ENCODE measurements at regions not wholly inside any gene's neighbourhood (a gene's known extent, or its start where the extent isn't known, plus 50 kb on each side); places are given as distances from the start of the nearest gene placed in this dataset.
"Not testable (repeated sequence)": the region's sequence is repeated elsewhere in the genome, so short reads cannot be mapped to it uniquely, and the experiment has no call there.

DNA sequence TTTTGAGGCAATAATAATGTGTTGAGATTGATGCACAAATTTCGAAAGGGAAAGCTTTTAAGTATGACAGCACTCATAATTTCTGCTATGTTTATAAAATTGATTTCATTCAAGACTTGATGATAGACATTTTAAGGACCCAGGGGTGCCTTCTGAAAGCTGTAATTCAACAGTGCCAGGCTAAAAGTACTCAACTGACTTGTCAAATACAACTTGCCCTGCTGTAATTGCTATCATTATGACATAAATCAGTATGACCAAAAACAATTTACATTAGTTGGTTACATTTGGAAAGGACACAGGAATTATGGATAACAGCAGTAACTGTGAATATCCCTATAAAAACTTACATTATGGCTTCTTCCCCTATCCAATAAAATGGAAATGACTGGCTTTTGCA, 178.9 kb downstream of the MMUT start:
- H3K4me3 ChIP-seq (ENCODE audit: control insufficient read depth in 2 of 3, extremely low read depth in 1 of 3, insufficient read depth in 2 of 3, low read depth in 1 of 3, low read length in 3 of 3), result no peak overlapping the region
- FAIRE-seq (no peak), DNase-seq (ENCODE audit: low read depth, low spot score) (no peak)
- H3K9me3 ChIP-seq (ENCODE audit: control insufficient read depth, low read depth, low read length), result no peaks in the 10 kb centered on the region
- H3K4me2 ChIP-seq (ENCODE audit: control insufficient read depth, extremely low read depth, insufficient read depth, low read depth, low read length), result no peak overlapping the region
- TF ChIP-seq, protein P1, sequence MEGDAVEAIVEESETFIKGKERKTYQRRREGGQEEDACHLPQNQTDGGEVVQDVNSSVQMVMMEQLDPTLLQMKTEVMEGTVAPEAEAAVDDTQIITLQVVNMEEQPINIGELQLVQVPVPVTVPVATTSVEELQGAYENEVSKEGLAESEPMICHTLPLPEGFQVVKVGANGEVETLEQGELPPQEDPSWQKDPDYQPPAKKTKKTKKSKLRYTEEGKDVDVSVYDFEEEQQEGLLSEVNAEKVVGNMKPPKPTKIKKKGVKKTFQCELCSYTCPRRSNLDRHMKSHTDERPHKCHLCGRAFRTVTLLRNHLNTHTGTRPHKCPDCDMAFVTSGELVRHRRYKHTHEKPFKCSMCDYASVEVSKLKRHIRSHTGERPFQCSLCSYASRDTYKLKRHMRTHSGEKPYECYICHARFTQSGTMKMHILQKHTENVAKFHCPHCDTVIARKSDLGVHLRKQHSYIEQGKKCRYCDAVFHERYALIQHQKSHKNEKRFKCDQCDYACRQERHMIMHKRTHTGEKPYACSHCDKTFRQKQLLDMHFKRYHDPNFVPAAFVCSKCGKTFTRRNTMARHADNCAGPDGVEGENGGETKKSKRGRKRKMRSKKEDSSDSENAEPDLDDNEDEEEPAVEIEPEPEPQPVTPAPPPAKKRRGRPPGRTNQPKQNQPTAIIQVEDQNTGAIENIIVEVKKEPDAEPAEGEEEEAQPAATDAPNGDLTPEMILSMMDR (optimal IDR thresholded peaks at IDR 0.05 in 1 of 3, IDR thresholded peaks at IDR 0.05 in 1 of 3, conservative IDR thresholded peaks at IDR 0.05 in 1 of 3; ENCODE audit: extremely low read depth in 1 of 3, insufficient read depth in 2 of 3, low read length in 3 of 3), result no peak
- no peaks in the 10 kb centered on the region for H3K36me3 ChIP-seq (ENCODE audit: control insufficient read depth in 2 of 2, extremely low read depth in 1 of 2, insufficient read depth in 2 of 2, low read length in 2 of 2)
- H3K79me2 ChIP-seq (ENCODE audit: control insufficient read depth, insufficient read depth, low read length), result no peaks in the 10 kb centered on the region
- no peaks in the 10 kb centered on the region for H3K9me1 ChIP-seq (ENCODE audit: control insufficient read depth, extremely low read depth, insufficient read depth, low read length)
- no peak overlapping the region for H3K9ac ChIP-seq (ENCODE audit: control insufficient read depth, extremely low read depth, insufficient read depth, low read length)
- H3K27ac ChIP-seq (ENCODE audit: control insufficient read depth, insufficient read depth, low read length), result no peak overlapping the region
- H3K27me3 ChIP-seq (ENCODE audit: control insufficient read depth, extremely low read depth, insufficient read depth, low read length), result no peaks in the 10 kb centered on the region
- no peak overlapping the region for H2AFZ ChIP-seq (ENCODE audit: control insufficient read depth, low read length)
- dilution Hi-C loops (cut with MboI; ENCODE audit: extremely low pct_ligation_motif_present, low sequenced_read_pairs), result no loop called here
- H4K20me1 ChIP-seq (ENCODE audit: control insufficient read depth, extremely low read depth, insufficient read depth, low read length), result no peaks in the 10 kb centered on the region
- no peaks in the 10 kb centered on the region for H3K4me1 ChIP-seq (ENCODE audit: control insufficient read depth, extremely low read depth, insufficient read depth, low read length)

DNA sequence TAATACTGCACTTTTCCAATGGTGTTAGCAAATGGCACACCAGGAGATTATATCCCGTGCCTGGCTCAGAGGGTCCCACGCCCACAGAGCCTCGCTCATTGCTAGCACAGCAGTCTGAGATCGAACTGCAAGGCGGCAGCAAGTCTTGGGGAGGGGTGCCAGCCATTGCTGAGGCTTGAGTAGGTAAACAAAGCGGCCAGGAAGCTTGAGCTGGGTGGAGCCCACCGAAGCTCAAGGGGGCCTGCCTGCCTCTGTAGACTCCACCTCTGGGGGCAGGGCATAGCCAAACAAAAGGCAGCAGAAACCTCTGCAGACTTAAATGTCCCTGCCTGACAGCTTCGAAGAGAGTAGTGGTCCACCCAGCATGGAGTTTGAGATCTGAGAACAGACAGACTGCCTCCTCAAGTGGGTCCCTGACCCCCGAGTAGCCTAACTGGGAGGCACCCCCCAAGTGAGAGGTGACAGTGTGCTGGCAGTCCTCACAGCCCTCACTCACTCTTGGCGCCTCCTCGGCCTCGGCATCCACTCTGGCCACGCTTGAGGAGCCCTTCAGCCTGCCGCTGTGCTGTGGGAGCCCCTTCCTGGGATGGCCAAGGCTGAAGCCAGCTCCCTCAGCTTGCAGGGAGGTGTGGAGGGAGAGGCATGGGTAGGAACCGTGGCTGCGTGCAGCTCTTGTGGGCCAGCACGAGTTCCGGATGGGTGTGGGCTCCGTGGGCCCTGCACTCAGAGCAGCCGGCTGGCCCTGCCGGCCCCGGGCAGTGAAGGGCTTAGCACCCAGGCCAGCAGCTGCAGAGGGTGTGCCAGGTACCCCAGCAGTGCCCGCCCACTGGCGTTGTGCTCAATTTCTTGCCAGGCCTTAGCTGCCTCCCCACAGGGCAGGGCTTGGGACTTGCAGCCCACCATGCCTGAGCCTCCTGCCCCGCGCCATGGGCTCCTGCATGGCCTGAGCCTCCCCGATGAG, 188.0 kb downstream of the MMUT start:
- not testable (repeated sequence) for FAIRE-seq

DNA sequence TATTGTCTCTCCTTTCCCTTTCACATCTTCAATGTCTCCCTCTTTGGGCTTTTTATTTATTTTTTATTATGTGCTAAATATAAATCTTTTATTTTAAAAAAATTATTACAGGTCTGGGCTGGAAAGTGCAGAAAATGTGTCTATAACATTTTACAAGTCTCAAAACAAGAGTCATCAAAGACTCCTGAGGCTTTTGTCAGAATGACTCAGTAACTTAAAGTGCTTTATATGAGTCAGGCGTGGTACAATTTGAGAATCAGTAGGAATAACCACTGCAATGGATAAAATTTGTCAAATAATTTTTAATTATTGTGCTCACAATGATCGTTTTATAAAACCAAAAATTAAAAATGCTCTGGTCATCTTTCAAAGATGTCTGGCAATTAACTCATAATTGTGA, 193.9 kb downstream of the MMUT start:
- peak; percentile 9 for DNase-seq (ENCODE audit: low read depth, low spot score)

More for the DNA sequence above, 188.0 kb downstream of the MMUT start:
- H3K4me2 ChIP-seq (ENCODE audit: control insufficient read depth, extremely low read depth, insufficient read depth, low read depth, low read length); H3K9me1 ChIP-seq (ENCODE audit: control insufficient read depth, extremely low read depth, insufficient read depth, low read length); H3K4me1 ChIP-seq (ENCODE audit: control insufficient read depth, extremely low read depth, insufficient read depth, low read length); dilution Hi-C loops (cut with MboI; ENCODE audit: extremely low pct_ligation_motif_present, low sequenced_read_pairs); H3K27me3 ChIP-seq (ENCODE audit: control insufficient read depth, extremely low read depth, insufficient read depth, low read length); H3K79me2 ChIP-seq (ENCODE audit: control insufficient read depth, insufficient read depth, low read length); DNase-seq (ENCODE audit: low read depth, low spot score); H3K27ac ChIP-seq (ENCODE audit: control insufficient read depth, insufficient read depth, low read length); H3K9ac ChIP-seq (ENCODE audit: control insufficient read depth, extremely low read depth, insufficient read depth, low read length); H2AFZ ChIP-seq (ENCODE audit: control insufficient read depth, low read length); H3K4me3 ChIP-seq (ENCODE audit: control insufficient read depth in 2 of 3, extremely low read depth in 1 of 3, insufficient read depth in 2 of 3, low read depth in 1 of 3, low read length in 3 of 3); H4K20me1 ChIP-seq (ENCODE audit: control insufficient read depth, extremely low read depth, insufficient read depth, low read length); H3K9me3 ChIP-seq (ENCODE audit: control insufficient read depth, low read depth, low read length); H3K36me3 ChIP-seq (ENCODE audit: control insufficient read depth in 2 of 2, extremely low read depth in 1 of 2, insufficient read depth in 2 of 2, low read length in 2 of 2): not testable (repeated sequence)

More for the DNA sequence above, 193.9 kb downstream of the MMUT start:
- Histone ChIP-seq H3K9me1 (ENCODE audit: control insufficient read depth, extremely low read depth, insufficient read depth, low read length) (no peaks in the 10 kb centered on the region), H3K4me2 (ENCODE audit: control insufficient read depth, extremely low read depth, insufficient read depth, low read depth, low read length) (no peak overlapping the region), H3K36me3 (ENCODE audit: control insufficient read depth in 2 of 2, extremely low read depth in 1 of 2, insufficient read depth in 2 of 2, low read length in 2 of 2) (no peaks in the 10 kb centered on the region), H3K27me3 (ENCODE audit: control insufficient read depth, extremely low read depth, insufficient read depth, low read length) (no peaks in the 10 kb centered on the region), H3K4me3 (ENCODE audit: control insufficient read depth in 2 of 3, extremely low read depth in 1 of 3, insufficient read depth in 2 of 3, low read depth in 1 of 3, low read length in 3 of 3) (no peak overlapping the region), H3K9me3 (ENCODE audit: control insufficient read depth, low read depth, low read length) (no peaks in the 10 kb centered on the region), H2AFZ (ENCODE audit: control insufficient read depth, low read length) (no peak overlapping the region), H3K9ac (ENCODE audit: control insufficient read depth, extremely low read depth, insufficient read depth, low read length) (no peak overlapping the region), H4K20me1 (ENCODE audit: control insufficient read depth, extremely low read depth, insufficient read depth, low read length) (no peaks in the 10 kb centered on the region), H3K4me1 (ENCODE audit: control insufficient read depth, extremely low read depth, insufficient read depth, low read length) (peaks cover 10% of the 10 kb centered on the region), H3K79me2 (ENCODE audit: control insufficient read depth, insufficient read depth, low read length) (no peaks in the 10 kb centered on the region), H3K27ac (ENCODE audit: control insufficient read depth, insufficient read depth, low read length) (no peak overlapping the region)
- dilution Hi-C loops (cut with MboI; ENCODE audit: extremely low pct_ligation_motif_present, low sequenced_read_pairs), result no loop called here
- TF ChIP-seq, protein P1 (optimal IDR thresholded peaks at IDR 0.05 in 1 of 3, IDR thresholded peaks at IDR 0.05 in 1 of 3, conservative IDR thresholded peaks at IDR 0.05 in 1 of 3; ENCODE audit: extremely low read depth in 1 of 3, insufficient read depth in 2 of 3, low read length in 3 of 3), result no peak
- TF ChIP-seq EZH2 (IDR thresholded peaks at IDR 0.05; ENCODE audit: low read length), result no peak
- no peak for FAIRE-seq

Measured in keratinocyte (primary cell).